ENCODE measurements at regions not wholly inside any gene's neighbourhood (a gene's known extent, or its start where the extent isn't known, plus 50 kb on each side); places are given as distances from the start of the nearest gene placed in this dataset.

DNA sequence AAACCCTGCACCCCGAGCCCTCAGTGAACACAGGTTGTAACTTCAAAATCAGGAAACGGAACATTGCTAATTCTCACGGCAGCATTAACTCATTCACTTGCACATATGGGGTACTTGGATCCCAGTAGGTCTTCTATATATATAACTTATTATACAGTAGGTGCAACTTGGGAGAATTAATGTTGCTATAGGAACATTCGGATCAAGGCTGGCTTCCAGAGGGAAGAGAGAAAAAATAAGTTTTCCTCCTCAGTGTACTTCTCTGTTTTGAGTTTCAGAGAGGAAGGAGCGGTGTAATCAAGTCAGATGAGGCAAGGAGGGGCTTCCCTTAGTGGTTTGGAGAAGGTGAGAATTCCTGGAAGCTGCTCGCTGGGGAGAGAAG, 90.9 kb upstream of the ZNF507 start:
- no peak overlapping the region for H3K4me3 ChIP-seq (ENCODE audit: low read depth, low read length)
- TF ChIP-seq CTCF (IDR thresholded peaks at IDR 0.05; ENCODE audit: insufficient read depth, low read depth, low read length) = no peak
- no peak for DNase-seq (ENCODE audit: low read depth)

DNA sequence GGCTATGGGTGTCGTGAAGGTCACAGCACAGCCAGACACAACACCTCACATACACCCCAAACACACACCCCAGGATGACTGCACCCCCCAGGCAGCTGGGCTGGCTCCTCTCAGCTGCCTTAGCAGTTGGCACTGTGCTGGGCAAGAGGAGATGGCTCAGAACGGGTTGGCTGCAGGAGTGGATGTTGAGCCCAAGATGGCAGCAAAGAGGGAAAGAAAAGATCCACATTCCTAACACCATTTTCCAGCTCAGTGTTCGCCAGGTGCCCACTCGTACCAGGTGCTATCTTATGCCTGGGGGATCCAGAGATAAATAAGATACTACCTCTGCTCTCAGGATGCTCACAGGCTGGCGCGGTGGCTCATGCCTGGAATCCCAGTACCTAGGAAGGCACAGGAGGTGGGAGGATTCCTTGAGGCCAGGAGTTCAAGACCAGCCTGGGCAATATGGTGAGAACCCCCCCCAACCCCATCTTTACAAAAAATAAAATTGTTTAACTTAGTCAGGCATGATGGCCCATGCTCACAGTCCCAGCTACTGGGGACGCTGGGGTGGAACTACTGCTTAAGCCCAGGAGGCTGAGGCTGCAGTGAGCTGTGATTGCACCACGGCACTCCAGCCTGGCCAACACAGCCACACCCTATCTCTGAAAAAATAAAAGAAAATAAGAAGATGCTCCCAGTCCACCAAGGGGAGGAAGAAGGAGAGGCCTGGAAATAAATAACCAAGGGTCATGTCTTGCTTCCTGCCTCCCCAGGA, 89.7 kb upstream of the ZNF507 start:
- DNase-seq (ENCODE audit: low read depth) = no peak
- no peak overlapping the region for H3K4me3 ChIP-seq (ENCODE audit: low read depth, low read length)
- no peak for TF ChIP-seq CTCF (IDR thresholded peaks at IDR 0.05; ENCODE audit: insufficient read depth, low read depth, low read length)

DNA sequence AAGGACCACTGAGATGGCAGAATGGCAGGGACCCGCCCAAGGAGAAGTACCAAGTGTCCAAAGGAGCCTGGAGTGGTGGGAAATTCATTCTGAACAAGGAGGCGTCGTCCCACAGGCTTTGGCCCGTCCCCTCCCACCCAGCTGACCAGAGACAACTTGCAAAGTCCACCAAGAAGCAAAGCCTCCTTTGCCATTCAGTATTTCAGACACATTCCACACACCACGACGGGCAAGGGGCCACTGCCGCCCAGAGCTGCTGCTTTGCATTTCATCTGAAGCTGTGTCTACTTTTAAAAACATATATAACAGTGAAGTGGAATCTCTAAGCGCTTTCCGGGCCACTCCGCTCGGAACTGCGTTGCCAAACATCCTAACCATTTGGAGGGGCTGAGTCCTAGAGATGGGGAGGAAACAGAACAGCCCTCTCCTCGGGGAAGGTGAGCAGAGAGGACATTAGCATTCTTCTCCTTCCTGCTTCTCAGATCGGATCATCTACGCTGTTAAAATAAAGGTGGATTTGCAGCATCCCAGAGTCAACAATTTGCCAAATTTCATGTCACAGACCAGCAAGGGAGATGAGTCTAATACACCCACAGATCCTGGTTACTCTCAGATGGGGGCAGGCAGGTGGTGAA, 89.0 kb upstream of the ZNF507 start:
- no peak for TF ChIP-seq CTCF (IDR thresholded peaks at IDR 0.05; ENCODE audit: insufficient read depth, low read depth, low read length)
- no peak for DNase-seq (ENCODE audit: low read depth)
- no peak overlapping the region for H3K4me3 ChIP-seq (ENCODE audit: low read depth, low read length)

DNA sequence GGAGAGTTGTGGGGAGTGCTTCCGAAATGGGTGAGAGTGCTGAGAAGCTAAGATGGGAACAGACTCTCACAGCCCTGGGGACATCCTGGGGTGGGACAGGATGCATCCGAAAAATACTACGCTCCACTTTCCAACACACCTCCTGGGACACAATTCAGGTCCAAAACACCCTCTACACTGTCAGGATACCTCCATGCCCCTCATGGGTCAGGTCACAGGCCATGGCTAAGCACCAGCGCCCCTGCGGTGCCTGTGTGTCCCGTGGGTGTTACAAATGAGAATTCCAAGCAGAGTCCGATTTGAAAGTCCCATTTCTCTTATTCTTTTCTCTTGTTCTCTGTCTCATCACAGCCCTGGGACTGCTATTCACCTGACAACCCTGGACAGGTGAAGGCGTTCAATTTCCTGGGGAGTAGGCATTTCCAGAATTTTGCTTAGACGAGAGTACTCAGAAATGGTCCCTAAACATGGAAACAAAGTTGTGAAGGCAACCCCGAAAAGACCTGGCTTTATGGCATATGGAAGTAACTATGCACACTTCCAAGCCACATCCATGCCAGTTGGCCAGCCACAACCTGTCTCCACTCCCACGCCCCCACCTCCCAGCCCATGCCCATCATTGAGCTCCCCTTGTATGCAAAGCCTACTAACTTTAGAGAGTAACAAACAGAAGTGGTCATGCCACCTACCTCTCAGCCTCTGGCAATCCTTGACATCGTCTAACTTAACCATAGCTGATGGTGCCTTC, 87.9 kb upstream of the ZNF507 start:
- no peak overlapping the region for H3K4me3 ChIP-seq (ENCODE audit: low read depth, low read length)
- no peak for TF ChIP-seq CTCF (IDR thresholded peaks at IDR 0.05; ENCODE audit: insufficient read depth, low read depth, low read length)
- no peak for DNase-seq (ENCODE audit: low read depth)

DNA sequence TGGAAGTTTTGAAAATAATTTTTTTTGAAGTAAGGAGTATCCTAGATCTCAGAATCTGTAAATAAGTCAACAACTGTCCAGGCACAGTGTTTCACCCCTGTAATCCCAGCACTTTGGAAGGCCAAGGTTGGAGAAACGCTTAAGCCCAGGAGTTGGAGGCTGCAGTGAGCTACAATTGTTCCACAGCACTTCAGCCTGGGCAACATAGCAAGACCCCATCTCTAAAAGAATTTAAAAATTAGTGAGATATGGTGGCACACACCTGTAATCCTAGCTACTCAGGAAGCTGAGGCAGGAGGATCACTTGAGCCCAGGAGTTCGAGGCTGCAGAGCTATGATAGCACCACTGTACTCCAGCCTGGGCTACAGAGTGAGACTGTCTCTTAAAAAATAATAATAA, 87.2 kb upstream of the ZNF507 start:
- no peak overlapping the region for H3K4me3 ChIP-seq (ENCODE audit: low read depth, low read length)
- no peak for TF ChIP-seq CTCF (IDR thresholded peaks at IDR 0.05; ENCODE audit: insufficient read depth, low read depth, low read length)
- no peak for DNase-seq (ENCODE audit: low read depth)

DNA sequence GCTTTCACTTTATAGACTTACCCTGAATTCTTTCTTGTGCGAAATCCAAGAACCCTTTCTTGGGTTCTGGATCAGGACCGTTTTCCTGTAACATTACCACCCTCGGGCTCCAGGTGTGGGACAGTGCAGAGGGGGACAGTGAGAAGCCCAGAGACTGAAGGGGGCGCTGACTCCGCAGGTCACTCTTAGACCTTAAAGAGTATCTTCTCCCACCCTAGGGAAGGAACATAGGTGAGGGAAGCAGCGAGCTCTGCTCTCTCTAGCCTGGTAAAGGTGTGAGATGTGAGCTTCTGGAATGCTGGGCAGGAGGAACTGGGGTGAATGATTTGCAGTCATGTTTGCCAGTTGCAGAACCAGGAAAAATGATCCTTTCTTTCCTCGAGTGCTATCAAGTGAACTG, 80.8 kb upstream of the ZNF507 start:
- TF ChIP-seq CTCF (IDR thresholded peaks at IDR 0.05; ENCODE audit: insufficient read depth, low read depth, low read length) = no peak
- DNase-seq (ENCODE audit: low read depth) = no peak
- no peak overlapping the region for H3K4me3 ChIP-seq (ENCODE audit: low read depth, low read length)
